KBM-7 (cell line): ENCODE measurements at regions not wholly inside any gene's neighbourhood (a gene's known extent, or its start where the extent isn't known, plus 50 kb on each side); places are given as distances from the start of the nearest gene placed in this dataset.

ENCODE experiments used
- DNase-seq: peaks from one replicate; pipeline ENCODE4 v3.0.0-alpha.2; 2015
- in situ Hi-C: fragments of 300-500 bp; cut with MboI; formaldehyde crosslinking; loops from 2 replicates; pipeline ENCODE4 v1.14.3; 2020; ENCODE audit warnings: low sequenced_read_pairs, low pct_unique_long_range_greater_than_20kb, mixed read lengths

DNA sequence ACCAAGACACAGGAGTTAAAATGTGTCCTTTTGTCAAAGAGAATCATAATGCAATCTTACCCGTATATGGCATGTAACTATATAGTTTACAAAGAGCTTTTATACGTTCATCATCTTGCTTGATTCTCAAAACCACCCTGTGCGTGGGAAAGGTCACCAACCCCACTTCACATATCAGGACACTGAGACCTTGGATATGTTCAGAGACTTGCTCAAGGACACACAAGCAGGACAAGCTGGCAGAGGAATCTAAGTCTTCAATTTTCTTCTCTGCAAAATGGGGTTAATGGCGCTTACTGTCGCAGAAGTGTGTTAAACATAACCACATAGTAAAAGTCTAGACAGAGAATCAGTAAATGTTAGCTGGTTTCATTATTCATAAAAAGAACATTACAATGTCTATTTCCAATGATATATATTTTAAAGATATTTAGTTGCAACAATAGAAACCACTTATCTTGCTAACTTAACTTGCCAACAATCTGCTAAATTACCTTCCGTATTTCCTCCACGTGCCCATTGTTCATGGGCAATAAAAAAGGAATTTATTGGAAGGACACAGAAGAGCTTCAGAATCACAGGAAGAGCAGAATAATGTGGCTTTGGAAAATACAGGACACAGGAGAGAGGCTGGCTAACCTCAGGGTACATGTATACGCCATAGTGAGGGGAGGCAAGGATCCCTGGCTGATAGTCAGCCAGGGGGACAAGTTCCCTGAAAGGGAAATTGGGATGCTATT lies 64.6 kb upstream of the TAPT1 start:
- in situ Hi-C loops: no loop called here

DNA sequence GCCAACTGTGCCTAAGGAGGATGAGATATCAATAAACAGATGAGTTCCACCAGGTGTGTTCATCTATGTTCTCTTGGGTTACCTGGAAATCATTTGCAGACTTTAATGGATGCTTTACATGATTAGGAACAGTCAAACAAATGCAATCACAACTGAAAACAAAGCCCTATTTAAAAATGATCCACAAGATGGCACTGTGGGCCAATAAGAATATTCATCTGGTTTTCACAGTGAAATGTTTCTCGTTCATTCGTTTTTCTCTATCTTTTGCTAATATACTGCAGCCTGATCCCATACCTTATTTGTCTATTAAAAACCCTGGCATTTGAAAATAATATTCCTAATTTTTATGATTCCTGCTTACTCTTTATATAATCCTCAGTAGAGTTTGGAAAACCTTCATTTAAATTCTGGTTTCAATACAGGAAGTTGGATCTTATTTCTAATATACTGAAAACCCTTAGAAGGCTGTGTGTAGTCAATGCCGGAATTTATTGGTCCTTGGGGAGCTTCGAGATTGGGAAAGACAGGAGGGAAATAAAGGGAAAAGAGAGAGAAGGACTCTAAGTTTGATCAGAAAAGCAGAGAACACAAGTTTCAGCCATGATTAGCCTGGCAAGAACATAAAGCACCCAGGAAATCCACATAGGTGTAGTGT lies 63.8 kb upstream of the TAPT1 start:
- in situ Hi-C loops: no loop called here
- DNase-seq: peak; percentile 48

More for the DNA sequence above, 64.6 kb upstream of the TAPT1 start:
- DNase-seq: no peak

DNA sequence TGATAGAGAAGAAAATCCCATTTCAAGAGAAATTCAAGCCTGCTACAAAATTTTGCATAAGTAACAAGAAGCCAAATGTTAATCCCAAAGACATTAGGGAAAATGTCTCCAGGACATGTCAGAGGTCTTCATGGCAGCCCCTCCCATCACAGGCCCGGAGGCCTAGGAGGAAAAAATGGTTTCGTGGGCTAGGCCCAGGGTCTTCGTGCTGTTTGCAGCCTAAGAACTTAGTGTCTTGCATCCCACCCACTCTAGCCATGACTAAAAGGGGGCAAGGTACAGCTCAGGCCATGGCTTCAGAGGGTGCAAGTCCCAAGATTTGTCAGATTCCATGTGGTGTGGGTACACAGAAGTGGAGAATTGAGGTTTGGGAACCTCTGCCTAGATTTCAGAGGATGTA lies 57.8 kb upstream of the TAPT1 start:
- in situ Hi-C loops: no loop called here
- no peak for DNase-seq

DNA sequence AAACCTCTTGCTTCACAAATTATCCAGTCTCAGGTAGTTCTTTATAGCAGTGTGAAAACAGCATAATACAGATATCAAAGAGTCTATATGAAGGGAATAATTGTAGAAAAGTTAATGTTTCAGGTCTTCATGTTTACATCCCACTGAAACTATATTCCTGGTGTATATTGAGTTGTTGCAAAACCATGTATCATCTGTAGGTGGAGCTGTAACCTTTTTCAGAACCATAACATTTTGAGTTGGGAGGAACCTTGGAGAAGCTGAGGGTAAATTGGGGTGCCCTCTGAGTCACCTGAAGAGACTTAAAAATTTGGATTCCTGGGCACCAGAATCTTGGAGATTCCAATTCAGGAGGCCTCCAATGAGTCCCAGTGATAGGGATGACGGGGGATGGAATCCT lies 51.9 kb upstream of the TAPT1 start:
- in situ Hi-C loops: no loop called here
- no peak for DNase-seq
